NCI-H1436 (cell line): ENCODE measurements at regions not wholly inside any gene's neighbourhood (a gene's known extent, or its start where the extent isn't known, plus 50 kb on each side); places are given as distances from the start of the nearest gene placed in this dataset.
"Not testable (repeated sequence)": the region's sequence is repeated elsewhere in the genome, so short reads cannot be mapped to it uniquely, and the experiment has no call there.

Experiments used
- DNase-seq: peaks from one replicate; lab custom pipeline; 2025; lab: John Stamatoyannopoulos, UW

- no peak for DNase-seq
These were observed 275.9 kb upstream of the FRG1 start for GRCh38 chr4:189664693-189665250.

DNA sequence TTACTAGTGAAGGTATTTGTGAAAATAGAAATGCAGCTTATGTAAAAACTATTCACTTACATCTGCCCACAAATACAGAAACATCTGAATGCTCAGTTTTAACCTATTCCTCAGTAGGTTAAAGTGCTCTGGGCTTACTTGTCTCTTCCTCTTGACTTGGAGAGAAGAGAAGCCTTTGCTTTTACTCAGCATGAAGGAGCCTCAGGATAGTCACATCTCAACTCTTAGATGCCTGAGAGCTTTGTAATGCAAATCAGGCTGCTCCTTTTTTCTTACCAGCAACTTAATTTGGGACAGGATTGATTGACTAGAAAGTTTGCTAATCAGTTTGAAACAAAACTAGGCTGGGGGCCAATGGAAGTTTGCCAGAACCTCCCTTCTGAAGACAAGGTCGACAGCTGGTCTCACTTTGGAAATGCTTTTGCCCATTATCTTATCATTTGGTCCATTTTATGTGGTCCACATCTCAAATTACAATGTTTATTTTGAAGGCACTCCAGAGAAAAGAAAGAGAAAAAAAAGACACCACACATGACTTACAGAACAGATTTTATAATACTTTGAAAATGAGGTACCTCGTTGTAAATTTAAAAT lies 274.9 kb upstream of the FRG1 start:
- DNase-seq: not testable (repeated sequence)

- DNase-seq: not testable (repeated sequence)
These were observed 273.3 kb upstream of the FRG1 start for GRCh38 chr4:189667386-189667785.

- not testable (repeated sequence) for DNase-seq
These were observed 242.9 kb upstream of the FRG1 start for GRCh38 chr4:189697675-189698245.

DNA sequence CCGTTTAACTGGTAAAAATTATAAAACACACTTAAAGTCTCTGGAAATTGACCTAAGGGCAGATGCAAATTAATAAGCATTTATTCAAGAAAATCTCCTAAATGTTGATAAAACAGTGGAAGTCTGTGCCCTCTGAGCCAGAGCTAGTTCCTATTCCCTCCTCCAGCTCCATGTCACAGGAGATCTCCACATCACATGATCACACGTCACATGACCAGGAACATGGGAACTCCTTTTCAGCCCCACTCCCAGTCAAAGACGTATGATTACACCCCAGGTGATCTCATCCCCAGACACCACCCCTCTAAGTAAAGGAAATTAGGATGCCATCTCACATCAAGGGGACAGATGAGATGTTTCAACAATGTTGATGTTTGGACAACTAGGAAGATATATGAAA lies 237.7 kb upstream of the FRG1 start:
- DNase-seq: not testable (repeated sequence)

GRCh38 chr4:189706821-189707220 lies 233.9 kb upstream of the FRG1 start:
- DNase-seq: not testable (repeated sequence)

DNA sequence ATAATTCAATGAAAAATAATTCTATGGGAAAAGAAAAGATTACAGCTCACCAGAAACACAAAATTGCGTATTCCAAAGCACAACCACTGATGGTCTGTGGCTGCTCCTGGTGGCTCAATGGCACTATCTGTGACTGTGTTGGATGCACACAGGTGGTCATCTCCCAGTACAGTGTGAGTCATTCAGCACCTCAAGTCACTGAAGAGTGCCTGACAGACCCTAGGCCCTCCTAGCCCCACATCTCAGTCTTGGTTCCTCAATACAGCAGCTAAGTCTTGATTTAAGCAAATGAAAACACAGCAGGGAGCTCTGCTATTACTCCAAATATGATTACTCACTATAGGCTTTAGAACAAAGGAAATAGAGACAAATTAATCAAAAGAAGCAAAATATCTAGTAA lies 233.4 kb upstream of the FRG1 start:
- not testable (repeated sequence) for DNase-seq

- not testable (repeated sequence) for DNase-seq
These were observed 228.7 kb upstream of the FRG1 start for GRCh38 chr4:189711956-189712355.

DNA sequence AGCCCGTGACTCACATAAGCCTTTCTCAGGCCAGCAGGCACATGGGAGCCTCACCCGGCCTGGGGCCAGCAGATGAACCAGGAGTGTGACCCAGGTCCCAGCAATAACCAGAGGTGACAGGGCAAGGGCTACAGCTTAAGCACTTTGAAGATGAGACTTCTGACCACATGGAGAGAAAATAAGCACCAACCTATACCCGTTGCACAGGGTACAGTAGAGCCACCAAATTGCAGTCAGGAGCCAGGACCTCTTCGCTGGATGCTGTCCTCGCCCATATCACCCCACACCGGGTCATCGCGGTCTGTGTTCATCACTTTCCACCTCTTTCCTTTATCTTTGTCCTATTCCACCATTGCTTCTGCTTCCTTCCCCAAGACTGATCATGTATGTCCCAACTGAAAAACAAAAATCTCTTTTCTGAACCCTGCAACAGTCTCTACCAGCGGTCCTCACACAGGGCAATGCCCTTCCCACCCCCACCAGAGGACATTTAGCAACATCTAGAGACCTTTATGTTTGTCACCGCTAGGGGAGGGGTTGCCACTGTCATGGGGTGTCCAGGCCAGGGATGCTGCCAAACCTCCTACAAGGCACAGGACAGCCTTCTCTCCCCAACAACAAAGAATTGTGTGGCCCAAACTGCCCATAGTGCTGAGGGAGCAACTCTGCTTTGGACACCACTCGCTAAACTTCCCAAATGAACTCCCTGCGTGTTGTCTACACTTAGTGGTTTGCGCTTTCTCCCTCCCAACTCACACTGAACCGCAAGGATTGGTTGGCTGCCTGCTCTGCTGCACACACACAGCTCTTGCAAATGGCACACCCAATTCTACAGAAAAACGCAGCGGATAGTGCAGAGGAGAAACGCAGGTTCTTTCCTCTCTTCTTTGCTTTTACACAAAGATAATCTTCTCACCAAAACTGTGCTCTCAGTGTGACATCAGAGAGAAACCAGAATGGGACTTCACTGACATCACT lies 219.4 kb upstream of the FRG1 start:
- not testable (repeated sequence) for DNase-seq

- peak; percentile 87 for DNase-seq
These were observed 218.2 kb upstream of the FRG1 start for GRCh38 chr4:189722324-189723003.

GRCh38 chr4:189727982-189728638 lies 212.6 kb upstream of the FRG1 start:
- DNase-seq: not testable (repeated sequence)

GRCh38 chr4:189731989-189732388 lies 208.7 kb upstream of the FRG1 start:
- DNase-seq: not testable (repeated sequence)

- not testable (repeated sequence) for DNase-seq
These were observed 207.2 kb upstream of the FRG1 start for GRCh38 chr4:189733507-189733906.

GRCh38 chr4:189734648-189735267 lies 205.9 kb upstream of the FRG1 start:
- DNase-seq: not testable (repeated sequence)

- DNase-seq: not testable (repeated sequence)
These were observed 204.0 kb upstream of the FRG1 start for GRCh38 chr4:189736656-189737055.

- not testable (repeated sequence) for DNase-seq
These were observed 200.6 kb upstream of the FRG1 start for GRCh38 chr4:189740118-189740517.

DNA sequence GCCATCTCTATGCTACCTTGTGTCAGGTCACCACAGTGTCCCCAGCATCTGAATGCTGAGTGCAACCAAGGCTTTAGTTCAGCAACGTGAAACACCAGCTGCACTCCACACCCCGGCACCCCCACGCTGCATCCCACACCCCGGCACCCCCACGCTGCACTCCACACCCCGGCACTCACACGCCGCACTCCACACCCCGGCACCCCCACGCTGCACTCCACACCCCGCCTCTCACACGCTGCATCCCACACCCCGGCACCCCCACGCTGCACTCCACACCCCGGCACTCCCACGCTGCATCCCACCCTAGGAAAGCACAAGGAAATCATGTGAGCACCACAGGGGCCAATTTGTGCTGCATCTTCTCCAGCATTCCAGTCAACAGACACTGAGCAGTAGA lies 199.8 kb upstream of the FRG1 start:
- no peak for DNase-seq

DNA sequence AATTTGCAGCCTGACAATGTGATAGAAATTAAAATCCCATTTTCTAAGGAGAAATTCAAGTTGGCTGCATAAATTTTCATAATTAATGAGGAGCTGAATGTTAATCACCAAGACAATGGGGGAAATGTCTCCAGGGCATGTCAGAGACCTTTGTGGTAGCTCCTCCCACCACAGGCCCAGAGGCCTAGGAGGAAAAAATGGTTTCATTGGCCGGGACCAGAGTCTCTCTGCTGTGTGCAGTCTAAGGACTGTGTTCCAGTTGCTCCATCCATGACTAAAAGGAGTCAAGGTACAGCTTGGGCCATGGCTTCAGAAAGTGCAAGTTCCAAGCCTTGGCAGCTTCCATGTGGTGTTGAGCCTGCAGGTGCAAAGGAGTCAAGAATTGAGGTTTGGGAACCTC lies 187.6 kb upstream of the FRG1 start:
- not testable (repeated sequence) for DNase-seq

- no peak for DNase-seq
These were observed 177.1 kb upstream of the FRG1 start for GRCh38 chr4:189763583-189763982.

- DNase-seq: no peak
These were observed 175.4 kb upstream of the FRG1 start for GRCh38 chr4:189765301-189765700.

DNA sequence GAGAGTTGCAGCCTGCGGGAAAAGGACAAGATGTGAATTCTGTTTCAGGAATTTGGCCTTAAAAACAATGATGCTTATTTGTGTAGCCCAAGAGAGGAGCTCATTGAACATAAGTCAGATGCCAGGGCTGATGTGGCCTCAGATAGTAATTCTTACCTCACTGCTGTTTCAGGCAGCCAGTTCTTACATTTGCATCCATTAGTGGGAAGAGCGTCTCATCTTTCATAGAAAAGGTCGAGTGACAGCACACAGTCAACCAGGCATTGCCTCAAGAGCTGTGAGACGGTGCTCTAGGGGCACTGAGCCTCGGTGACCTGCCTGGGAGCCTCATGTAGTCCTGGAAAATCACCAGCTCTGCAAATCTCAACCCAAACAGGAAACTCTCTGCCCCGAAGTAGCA lies 174.9 kb upstream of the FRG1 start:
- no peak for DNase-seq
